GM23338 (cell line): ENCODE measurements at regions not wholly inside any gene's neighbourhood (a gene's known extent, or its start where the extent isn't known, plus 50 kb on each side); places are given as distances from the start of the nearest gene placed in this dataset.

Experiments used
- ATAC-seq: fragments of 200-7000 bp; cut with Tn5 transposase; 3 replicates; pipeline ENCODE4 v1.9.1; 2020
- DNase-seq: peaks from one replicate; pipeline ENCODE4 v3.0.0-alpha.2; 2015; ENCODE audit warnings: low spot score
- H2AFZ ChIP-seq: fragments of 200-600 bp; sonication (generic); 2 replicates; pipeline ENCODE4 v1.8.0; 2016; ENCODE audit warnings: antibody characterized with exemption, mild to moderate bottlenecking, moderate library complexity
- H3F3A ChIP-seq: fragments of 200-600 bp; sonication (generic); replicated peaks from 2 replicates; pipeline ENCODE4 v1.8.0; 2017; ENCODE audit warnings: antibody characterized with exemption, mixed run types, low read depth
- H3K27ac ChIP-seq: fragments of 200-600 bp; sonication (generic); 2 replicates; pipeline ENCODE4 v1.6.1; 2016; ENCODE audit warnings: low read depth
- H3K27me3 ChIP-seq: fragments of 200-600 bp; sonication (generic); 2 replicates; pipeline ENCODE4 v1.8.0; 2016; ENCODE audit warnings: mild to moderate bottlenecking, mixed run types, moderate library complexity; ENCODE audit not compliant: insufficient read depth
- H3K36me3 ChIP-seq: fragments of 200-600 bp; sonication (generic); 2 replicates; pipeline ENCODE4 v1.8.0; 2016; ENCODE audit warnings: mild to moderate bottlenecking; ENCODE audit not compliant: insufficient read depth
- H3K4me1 ChIP-seq: fragments of 200-600 bp; sonication (generic); 2 replicates; pipeline ENCODE4 v1.8.0; 2016; ENCODE audit warnings: mild to moderate bottlenecking, moderate library complexity; ENCODE audit not compliant: insufficient read depth
- H3K4me2 ChIP-seq: fragments of 200-600 bp; sonication (generic); 2 replicates; pipeline ENCODE4 v1.7.1; 2017; ENCODE audit warnings: mixed run types
- H3K4me3 ChIP-seq: fragments of 200-600 bp; sonication (generic); 2 replicates; pipeline ENCODE4 v1.6.1; 2016; ENCODE audit warnings: mixed run types
- H3K79me2 ChIP-seq: fragments of 200-600 bp; sonication (generic); replicated peaks from 2 replicates; pipeline ENCODE4 v1.8.0; 2017; ENCODE audit warnings: mild to moderate bottlenecking; ENCODE audit not compliant: insufficient read depth
- H3K9me2 ChIP-seq: fragments of 200-600 bp; sonication (generic); 2 replicates; pipeline ENCODE4 v1.8.0; 2017; ENCODE audit not compliant: insufficient read depth
- H4K20me1 ChIP-seq: fragments of 200-600 bp; sonication (generic); replicated peaks from 2 replicates; pipeline ENCODE4 v1.8.0; 2017; ENCODE audit warnings: mild to moderate bottlenecking; ENCODE audit not compliant: insufficient read depth
- H3K27ac Mint-ChIP-seq: 2 replicates; pipeline ENCODE4 v1.8.0; 2020; ENCODE audit warnings: inconsistent platforms, mild to moderate bottlenecking, moderate library complexity, mixed read lengths
- H3K27me3 Mint-ChIP-seq: 3 replicates; pipeline ENCODE4 v1.8.0; 2022; ENCODE audit warnings: low read depth, mild to moderate bottlenecking, moderate library complexity, mixed read lengths, inconsistent platforms; ENCODE audit not compliant: insufficient read depth, poor library complexity
- H3K36me3 Mint-ChIP-seq: 3 replicates; pipeline ENCODE4 v1.8.0; 2021; ENCODE audit warnings: low read depth, mild to moderate bottlenecking, inconsistent platforms, moderate library complexity, mixed read lengths
- H3K4me1 Mint-ChIP-seq: 3 replicates; pipeline ENCODE4 v1.8.0; 2020; ENCODE audit warnings: mild to moderate bottlenecking, inconsistent platforms, mixed read lengths
- H3K4me3 Mint-ChIP-seq: 3 replicates; pipeline ENCODE4 v1.8.0; 2021; ENCODE audit warnings: moderate library complexity, mild to moderate bottlenecking, inconsistent platforms, mixed read lengths
- H3K9me3 Mint-ChIP-seq: 3 replicates; pipeline ENCODE4 v1.8.0; 2020; ENCODE audit warnings: moderate library complexity, mild to moderate bottlenecking, inconsistent platforms, mixed read lengths
- CREB1 ChIP-seq: fragments of 250-450 bp; sonication (Bioruptor Pico); IDR thresholded peaks from 2 replicates; pipeline ENCODE4 v1.5.0; 2020; ENCODE audit warnings: low read depth, mild to moderate bottlenecking, moderate library complexity
- EZH2phosphoT487 ChIP-seq: fragments of 200-600 bp; sonication (generic); IDR thresholded peaks from one replicate; pipeline ENCODE4 v1.8.1; 2018; ENCODE audit warnings: antibody characterized with exemption; ENCODE audit not compliant: unreplicated experiment
- POLR2AphosphoS5 ChIP-seq: IDR thresholded peaks from 2 replicates; pipeline ENCODE4 v1.6.1; 2016; ENCODE audit warnings: antibody characterized with exemption, low read depth
- ZNF114 ChIP-seq: fragments of 250-450 bp; sonication (Bioruptor Pico); IDR thresholded peaks from 2 replicates; pipeline ENCODE4 v1.5.0; 2020; ENCODE audit warnings: mild to moderate bottlenecking, moderate library complexity
- TF ChIP-seq, protein P1 (sequence below): IDR thresholded peaks from one replicate; pipeline ENCODE4 v1.6.1; 2018; ENCODE audit warnings: antibody characterized with exemption; ENCODE audit not compliant: unreplicated experiment
- TF ChIP-seq, protein P2 (sequence below): IDR thresholded peaks from 2 replicates; pipeline ENCODE4 v1.6.1; 2016; ENCODE audit warnings: antibody characterized with exemption
- TF ChIP-seq, protein P3 (sequence below), 2 experiments: fragments of 200-600 bp in 1 of 2; sonication (generic) in 1 of 2; conservative IDR thresholded peaks; 2 replicates each; pipeline versions ENCODE4 v1.5.1 to v1.6.1; 2016 to 2017; ENCODE audit warnings: antibody characterized with exemption in 2 of 2, low read depth in 2 of 2, mild to moderate bottlenecking in 2 of 2, moderate library complexity in 1 of 2

DNA sequence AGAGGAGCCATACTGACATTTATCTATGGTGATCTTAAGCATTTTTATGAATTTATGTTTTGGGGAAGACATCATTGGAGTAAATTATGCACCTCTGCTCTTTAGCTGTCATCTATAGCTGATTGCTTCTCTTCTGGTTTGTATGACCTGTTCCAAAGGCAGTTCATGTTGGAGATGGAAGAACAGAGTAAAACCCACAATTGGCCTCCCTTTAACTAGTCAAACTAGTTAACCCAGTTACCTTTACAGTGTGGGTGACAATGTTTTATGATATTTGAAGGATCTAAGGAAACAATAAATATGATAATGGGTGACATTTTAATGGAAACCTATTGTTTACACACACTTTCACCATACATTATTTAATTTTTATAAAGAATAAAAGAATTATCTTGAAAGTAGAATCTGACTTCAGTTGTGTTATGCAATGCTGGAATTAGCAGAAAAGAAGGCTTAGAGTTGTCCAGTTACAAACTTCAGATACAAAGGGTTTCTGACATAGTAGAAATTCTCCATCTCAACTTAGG is 263.5 kb downstream of the NFKBIZ start:
- no peaks in the 10 kb centered on the region for H3K36me3 Mint-ChIP-seq
- no peak overlapping the region for H2AFZ ChIP-seq
- DNase-seq (no peak), ATAC-seq (no peak)
- no peak overlapping the region for H3K27ac ChIP-seq
- no peaks in the 10 kb centered on the region for H3K4me1 Mint-ChIP-seq
- H4K20me1 ChIP-seq, result no peaks in the 10 kb centered on the region
- peaks cover 12% of the 10 kb centered on the region for H3K9me2 ChIP-seq
- H3K36me3 ChIP-seq, result no peaks in the 10 kb centered on the region; the same call in 1 of the 2 replicates
- H3K9me3 Mint-ChIP-seq, result peaks cover 8% of the 10 kb centered on the region; the same call in 2 of the 3 replicates
- H3K4me3 ChIP-seq, result no peak overlapping the region
- H3K4me1 ChIP-seq, result no peaks in the 10 kb centered on the region
- H3F3A ChIP-seq, result no peaks in the 10 kb centered on the region
- H3K4me3 Mint-ChIP-seq, result no peak overlapping the region
- no peak overlapping the region for H3K27ac Mint-ChIP-seq
- no peak overlapping the region for H3K4me2 ChIP-seq
- no peaks in the 10 kb centered on the region for H3K27me3 ChIP-seq
- H3K27me3 Mint-ChIP-seq, result no peaks in the 10 kb centered on the region
- no peaks in the 10 kb centered on the region for H3K79me2 ChIP-seq
- TF ChIP-seq, protein P1, sequence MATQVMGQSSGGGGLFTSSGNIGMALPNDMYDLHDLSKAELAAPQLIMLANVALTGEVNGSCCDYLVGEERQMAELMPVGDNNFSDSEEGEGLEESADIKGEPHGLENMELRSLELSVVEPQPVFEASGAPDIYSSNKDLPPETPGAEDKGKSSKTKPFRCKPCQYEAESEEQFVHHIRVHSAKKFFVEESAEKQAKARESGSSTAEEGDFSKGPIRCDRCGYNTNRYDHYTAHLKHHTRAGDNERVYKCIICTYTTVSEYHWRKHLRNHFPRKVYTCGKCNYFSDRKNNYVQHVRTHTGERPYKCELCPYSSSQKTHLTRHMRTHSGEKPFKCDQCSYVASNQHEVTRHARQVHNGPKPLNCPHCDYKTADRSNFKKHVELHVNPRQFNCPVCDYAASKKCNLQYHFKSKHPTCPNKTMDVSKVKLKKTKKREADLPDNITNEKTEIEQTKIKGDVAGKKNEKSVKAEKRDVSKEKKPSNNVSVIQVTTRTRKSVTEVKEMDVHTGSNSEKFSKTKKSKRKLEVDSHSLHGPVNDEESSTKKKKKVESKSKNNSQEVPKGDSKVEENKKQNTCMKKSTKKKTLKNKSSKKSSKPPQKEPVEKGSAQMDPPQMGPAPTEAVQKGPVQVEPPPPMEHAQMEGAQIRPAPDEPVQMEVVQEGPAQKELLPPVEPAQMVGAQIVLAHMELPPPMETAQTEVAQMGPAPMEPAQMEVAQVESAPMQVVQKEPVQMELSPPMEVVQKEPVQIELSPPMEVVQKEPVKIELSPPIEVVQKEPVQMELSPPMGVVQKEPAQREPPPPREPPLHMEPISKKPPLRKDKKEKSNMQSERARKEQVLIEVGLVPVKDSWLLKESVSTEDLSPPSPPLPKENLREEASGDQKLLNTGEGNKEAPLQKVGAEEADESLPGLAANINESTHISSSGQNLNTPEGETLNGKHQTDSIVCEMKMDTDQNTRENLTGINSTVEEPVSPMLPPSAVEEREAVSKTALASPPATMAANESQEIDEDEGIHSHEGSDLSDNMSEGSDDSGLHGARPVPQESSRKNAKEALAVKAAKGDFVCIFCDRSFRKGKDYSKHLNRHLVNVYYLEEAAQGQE, result no peak
- TF ChIP-seq ZNF114 (CRISPR knock-in tag) (no peak), POLR2AphosphoS5 (no peak), EZH2phosphoT487 (no peak), CREB1 (no peak)
- TF ChIP-seq, protein P2, sequence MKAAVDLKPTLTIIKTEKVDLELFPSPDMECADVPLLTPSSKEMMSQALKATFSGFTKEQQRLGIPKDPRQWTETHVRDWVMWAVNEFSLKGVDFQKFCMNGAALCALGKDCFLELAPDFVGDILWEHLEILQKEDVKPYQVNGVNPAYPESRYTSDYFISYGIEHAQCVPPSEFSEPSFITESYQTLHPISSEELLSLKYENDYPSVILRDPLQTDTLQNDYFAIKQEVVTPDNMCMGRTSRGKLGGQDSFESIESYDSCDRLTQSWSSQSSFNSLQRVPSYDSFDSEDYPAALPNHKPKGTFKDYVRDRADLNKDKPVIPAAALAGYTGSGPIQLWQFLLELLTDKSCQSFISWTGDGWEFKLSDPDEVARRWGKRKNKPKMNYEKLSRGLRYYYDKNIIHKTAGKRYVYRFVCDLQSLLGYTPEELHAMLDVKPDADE, result no peak
- TF ChIP-seq, protein P3, sequence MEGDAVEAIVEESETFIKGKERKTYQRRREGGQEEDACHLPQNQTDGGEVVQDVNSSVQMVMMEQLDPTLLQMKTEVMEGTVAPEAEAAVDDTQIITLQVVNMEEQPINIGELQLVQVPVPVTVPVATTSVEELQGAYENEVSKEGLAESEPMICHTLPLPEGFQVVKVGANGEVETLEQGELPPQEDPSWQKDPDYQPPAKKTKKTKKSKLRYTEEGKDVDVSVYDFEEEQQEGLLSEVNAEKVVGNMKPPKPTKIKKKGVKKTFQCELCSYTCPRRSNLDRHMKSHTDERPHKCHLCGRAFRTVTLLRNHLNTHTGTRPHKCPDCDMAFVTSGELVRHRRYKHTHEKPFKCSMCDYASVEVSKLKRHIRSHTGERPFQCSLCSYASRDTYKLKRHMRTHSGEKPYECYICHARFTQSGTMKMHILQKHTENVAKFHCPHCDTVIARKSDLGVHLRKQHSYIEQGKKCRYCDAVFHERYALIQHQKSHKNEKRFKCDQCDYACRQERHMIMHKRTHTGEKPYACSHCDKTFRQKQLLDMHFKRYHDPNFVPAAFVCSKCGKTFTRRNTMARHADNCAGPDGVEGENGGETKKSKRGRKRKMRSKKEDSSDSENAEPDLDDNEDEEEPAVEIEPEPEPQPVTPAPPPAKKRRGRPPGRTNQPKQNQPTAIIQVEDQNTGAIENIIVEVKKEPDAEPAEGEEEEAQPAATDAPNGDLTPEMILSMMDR (conservative IDR thresholded peaks at IDR 0.05; ENCODE audit: low read depth in 2 of 2), result no peak

DNA sequence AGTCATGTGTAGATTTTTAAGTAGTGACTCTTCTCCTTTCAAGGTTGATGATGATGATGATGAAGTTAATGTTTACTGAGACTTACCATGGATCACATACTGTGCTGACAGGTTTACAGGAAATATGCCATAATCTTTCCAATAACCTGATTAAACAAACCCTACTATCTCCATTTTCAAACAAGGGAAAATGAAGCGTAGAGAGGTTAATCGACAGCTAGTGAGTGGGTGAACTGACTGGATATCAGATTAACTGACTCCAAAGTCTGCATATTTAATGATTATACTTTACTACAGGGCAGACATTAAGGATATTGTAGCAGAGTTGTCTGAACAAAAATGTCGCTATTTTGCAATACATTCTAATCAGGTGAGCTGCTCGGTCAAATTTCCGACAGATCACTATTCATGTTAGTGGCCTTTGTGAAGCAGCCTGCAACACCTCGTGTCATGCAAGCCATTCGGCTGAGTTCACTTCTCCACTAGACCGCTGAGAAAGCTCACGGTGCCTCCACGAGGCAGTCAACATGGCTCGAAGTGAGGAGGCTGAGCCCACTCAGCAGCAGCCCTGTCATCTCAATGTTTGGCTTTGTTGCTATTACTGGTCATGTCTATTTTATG is 264.2 kb downstream of the NFKBIZ start:
- H3K4me1 Mint-ChIP-seq, result no peaks in the 10 kb centered on the region
- ATAC-seq, result no peak
- H3K9me2 ChIP-seq, result peaks cover 12% of the 10 kb centered on the region
- 0 out of 3 replicates have a peak, but pooled peaks cover under 1% of the 10 kb centered on the region for H3K9me3 Mint-ChIP-seq
- no peak overlapping the region for H3K4me3 ChIP-seq
- DNase-seq, result no peak
- H3K79me2 ChIP-seq, result no peaks in the 10 kb centered on the region
- peaks cover 2% of the 10 kb centered on the region for H3K27me3 Mint-ChIP-seq
- H3K27me3 ChIP-seq, result no peaks in the 10 kb centered on the region
- H3K4me3 Mint-ChIP-seq, result no peak overlapping the region
- H3K4me1 ChIP-seq, result no peaks in the 10 kb centered on the region
- no peak overlapping the region for H3K27ac Mint-ChIP-seq
- no peak overlapping the region for H2AFZ ChIP-seq
- no peaks in the 10 kb centered on the region for H3K36me3 Mint-ChIP-seq
- no peaks in the 10 kb centered on the region for H3F3A ChIP-seq
- H3K27ac ChIP-seq, result no peak overlapping the region
- H3K36me3 ChIP-seq, result no peaks in the 10 kb centered on the region
- no peaks in the 10 kb centered on the region for H4K20me1 ChIP-seq
- no peak overlapping the region for H3K4me2 ChIP-seq
- TF ChIP-seq, protein P1, result no peak
- TF ChIP-seq EZH2phosphoT487, result no peak
- TF ChIP-seq POLR2AphosphoS5, result no peak
- no peak for TF ChIP-seq ZNF114 (CRISPR knock-in tag)
